GM12878 (cell line): ENCODE measurements at regions not wholly inside any gene's neighbourhood (a gene's known extent, or its start where the extent isn't known, plus 50 kb on each side); places are given as distances from the start of the nearest gene placed in this dataset.

Source experiments
- ATAC-seq: fragments of 200-7000 bp; cut with Tn5 transposase; 3 replicates; pipeline ENCODE4 v1.9.1; 2020; ENCODE audit warnings: mild to moderate bottlenecking, moderate library complexity
- BruUV-seq: library from RNA; stranded (reverse); fragments of 400-500 nt; replicated peaks from 2 replicates; lab custom pipeline; 2021; lab: Mats Ljungman, UMichigan
- CTCF ChIA-PET: fragments of 300-600 bp; sonication (Branson Sonifier 250); formaldehyde crosslinking; extraction: SDS; loops from one replicate; lab custom pipeline; 2021; ENCODE audit warnings: inconsistent platforms; lab: Yijun Ruan, JAX
- POLR2A ChIA-PET: fragments of 350-600 bp; formaldehyde crosslinking; extraction: SDS; loops from one replicate; lab custom pipeline; 2021; ENCODE audit warnings: inconsistent platforms; lab: Charles Lee
- RAD21 ChIA-PET: fragments of 300-600 bp; sonication (Branson Sonifier 250); formaldehyde crosslinking; loops from one replicate; lab custom pipeline; 2023; ENCODE audit warnings: antibody characterized with exemption; ENCODE audit not compliant: unreplicated experiment; lab: Charles Lee
- SMC1A ChIA-PET: fragments of 300-600 bp; sonication (Branson Sonifier 250); formaldehyde crosslinking; loops from one replicate; lab custom pipeline; 2023; ENCODE audit not compliant: unreplicated experiment, uncharacterized antibody; lab: Charles Lee
- DNase-seq: peaks from one replicate; pipeline ENCODE4 v3.0.0-alpha.2; 2011; ENCODE audit warnings: low read depth, low spot score
- FAIRE-seq: peaks from 3 replicates; lab custom pipeline; 2011; peaks lifted over from hg19 to GRCh38; lab: Jason Lieb, UNC
- H2AFZ ChIP-seq: 2 replicates; pipeline ENCODE4 v1.6.0; 2011; ENCODE audit warnings: low read depth, low read length, control low read depth; ENCODE audit not compliant: control insufficient read depth
- H3K27ac ChIP-seq: 2 replicates; pipeline ENCODE4 v1.5.1; 2011; ENCODE audit warnings: control low read depth; ENCODE audit not compliant: control insufficient read depth, insufficient read depth
- H3K27me3 ChIP-seq, 2 experiments: replicated peaks in 1 of 2; 2 replicates each; pipeline versions ENCODE4 v1.6.0 to v1.6.1; 2011; ENCODE audit warnings: low read length in 1 of 2; ENCODE audit not compliant: control insufficient read depth in 2 of 2, insufficient read depth in 2 of 2
- H3K36me3 ChIP-seq, 2 experiments: 2 replicates each; pipeline ENCODE4 v1.5.1; 2011; ENCODE audit warnings: low read length in 1 of 2; ENCODE audit not compliant: control insufficient read depth in 2 of 2, insufficient read depth in 2 of 2
- H3K4me1 ChIP-seq: 2 replicates; pipeline ENCODE4 v1.6.1; 2011; ENCODE audit warnings: mild to moderate bottlenecking, low read length, moderate library complexity, mixed read lengths; ENCODE audit not compliant: control insufficient read depth, insufficient read depth
- H3K4me2 ChIP-seq: 2 replicates; pipeline ENCODE4 v1.6.0; 2011; ENCODE audit warnings: control low read depth; ENCODE audit not compliant: control insufficient read depth, insufficient read depth
- H3K4me3 ChIP-seq: fragments of 200-600 bp; sonication (generic); 2 replicates; pipeline ENCODE4 v1.5.1; 2016
- H3K79me2 ChIP-seq: 2 replicates; pipeline ENCODE4 v1.6.0; 2011; ENCODE audit warnings: low read length; ENCODE audit not compliant: control insufficient read depth, insufficient read depth
- H3K9ac ChIP-seq: 2 replicates; pipeline ENCODE4 v1.8.0; 2011; ENCODE audit warnings: low read length, control low read depth, mixed read lengths; ENCODE audit not compliant: control insufficient read depth, insufficient read depth
- H3K9me3 ChIP-seq: replicated peaks from 3 replicates; pipeline ENCODE4 v1.5.1; 2011; ENCODE audit warnings: mild to moderate bottlenecking, low read length; ENCODE audit not compliant: control insufficient read depth, insufficient read depth
- H4K20me1 ChIP-seq: 2 replicates; pipeline ENCODE4 v1.6.0; 2011; ENCODE audit not compliant: control insufficient read depth, insufficient read depth
- ATF7 ChIP-seq: fragments of 450-650 bp; IDR thresholded peaks from 2 replicates; pipeline ENCODE4 v1.6.1; 2016; ENCODE audit warnings: low read depth, mild to moderate bottlenecking
- CEBPB ChIP-seq, 2 experiments: fragments of 150-350 bp in 1 of 2; IDR thresholded peaks; 2 replicates each; pipeline ENCODE4 v1.6.1; 2012 to 2014; ENCODE audit warnings: low read depth in 2 of 2, low read length in 2 of 2, borderline replicate concordance in 1 of 2, inconsistent platforms in 1 of 2
- GABPA ChIP-seq: IDR thresholded peaks from 2 replicates; pipeline ENCODE4 v1.6.1; 2014; ENCODE audit warnings: antibody characterized with exemption, low read depth, mild to moderate bottlenecking, inconsistent platforms
- GATAD2B ChIP-seq: fragments of 450-650 bp; conservative IDR thresholded peaks from 2 replicates; pipeline ENCODE4 v1.6.1; 2017; ENCODE audit warnings: low read depth, mild to moderate bottlenecking, moderate library complexity
- HSF1 ChIP-seq: fragments of 150-350 bp; IDR thresholded peaks from 2 replicates; pipeline ENCODE4 v1.6.1; 2014; ENCODE audit warnings: mild to moderate bottlenecking, low read depth, low read length
- IRF5 ChIP-seq: fragments of 450-650 bp; IDR thresholded peaks from 2 replicates; pipeline ENCODE4 v1.6.1; 2017; ENCODE audit warnings: borderline replicate concordance
- PBX3 ChIP-seq: IDR thresholded peaks from 2 replicates; pipeline ENCODE4 v1.6.1; 2011; ENCODE audit warnings: mild to moderate bottlenecking, low read depth, low read length, moderate library complexity; ENCODE audit not compliant: insufficient replicate concordance
- RBBP5 ChIP-seq: fragments of 200-600 bp; sonication (generic); conservative IDR thresholded peaks from 2 replicates; pipeline ENCODE4 v1.6.1; 2016
- SMARCA5 ChIP-seq: fragments of 450-650 bp; IDR thresholded peaks from 2 replicates; pipeline ENCODE4 v1.6.1; 2017; ENCODE audit warnings: mild to moderate bottlenecking
- SPI1 ChIP-seq: IDR thresholded peaks from 2 replicates; pipeline ENCODE4 v1.6.1; 2011; ENCODE audit warnings: low read depth, mild to moderate bottlenecking, low read length, moderate library complexity, borderline replicate concordance; ENCODE audit not compliant: insufficient read depth
- SREBF2 ChIP-seq: IDR thresholded peaks from 2 replicates; pipeline ENCODE4 v1.6.1; 2012; ENCODE audit warnings: mild to moderate bottlenecking, low read length
- WRNIP1 ChIP-seq: IDR thresholded peaks from 2 replicates; pipeline ENCODE4 v1.6.1; 2011; ENCODE audit warnings: low read depth, low read length, improper control_type of control experiment, borderline replicate concordance
- YY1 ChIP-seq: IDR thresholded peaks from 2 replicates; pipeline ENCODE4 v1.6.1; 2011; ENCODE audit warnings: low read depth, mild to moderate bottlenecking, low read length
- ZNF274 ChIP-seq: IDR thresholded peaks from one replicate; pipeline ENCODE4 v1.8.0; 2011; ENCODE audit not compliant: insufficient read length, insufficient read depth
- ZNF592 ChIP-seq: fragments of 450-650 bp; IDR thresholded peaks from 2 replicates; pipeline ENCODE4 v1.6.1; 2017; ENCODE audit warnings: mild to moderate bottlenecking, moderate library complexity
- WGBS: methylation state at CpG from one replicate; pipeline ENCODE4 v1.1.6; 2016; ENCODE audit warnings: low lambda C conversion rate; ENCODE audit not compliant: insufficient replicate concordance, insufficient coverage; ENCODE audit errors: missing lambda C conversion rate; 5-methylcytosine and 5-hydroxymethylcytosine counted together
- in situ Hi-C: fragments of 300-500 bp; cut with MboI; formaldehyde crosslinking; loops from 9 replicates; pipeline ENCODE4 v1.14.3; 2018; ENCODE audit warnings: mixed read lengths
- intact Hi-C: fragments of 100-400 bp; cut with micrococcal nuclease; formaldehyde crosslinking; loops from one replicate; pipeline ENCODE4 v1.14.2; 2022; ENCODE audit not compliant: unreplicated experiment

- H3K27ac ChIP-seq, result no peak overlapping the region
- FAIRE-seq, result no peak
- ATAC-seq, result no peak
- H3K9ac ChIP-seq, result no peak overlapping the region
- no TSS peak for BruUV-seq
- in situ Hi-C loops (loop anchor here (5.0 kb wide), 2 partner anchors 451 to 631 kb away; no protein-coding TSS in a partner anchor), intact Hi-C loops (loop anchor here (5.0 kb wide), 1 partner anchor 471 kb away; no protein-coding TSS in a partner anchor)
- no peak overlapping the region for H3K4me3 ChIP-seq
- H3K36me3 ChIP-seq, result no peaks in the 10 kb centered on the region
- H3K4me1 ChIP-seq, result no peaks in the 10 kb centered on the region
- RAD21 ChIA-PET, result interaction anchor here (1.0 to 1.6 kb wide), 8 partner anchors 257 to 758 kb away, joined by 3 to 14 read pairs (median 5); no protein-coding TSS in a partner anchor
- H3K9me3 ChIP-seq, result no peaks in the 10 kb centered on the region
- TF ChIP-seq HSF1, result no peak
- no peak for TF ChIP-seq GATAD2B
- TF ChIP-seq SPI1, result no peak
- TF ChIP-seq IRF5, result no peak
- TF ChIP-seq CEBPB (IDR thresholded peaks at IDR 0.05; ENCODE audit: borderline replicate concordance in 1 of 2, low read depth in 2 of 2, low read length in 2 of 2), result no peak
- TF ChIP-seq ATF7, result no peak
- no peak for TF ChIP-seq WRNIP1
- no peak for TF ChIP-seq SMARCA5
- no peak for TF ChIP-seq PBX3
- TF ChIP-seq SREBF2, result no peak
- no peak for TF ChIP-seq ZNF592
- TF ChIP-seq RBBP5, result no peak
- TF ChIP-seq ZNF274, result no peak
- TF ChIP-seq GABPA, result no peak
- no peak for TF ChIP-seq YY1
- no peak overlapping the region for H2AFZ ChIP-seq
- 61% methylated on average over 4 of the region's 4 CpGs for WGBS
- SMC1A ChIA-PET, result interaction anchor here (0.6 to 1.9 kb wide), 15 partner anchors 9 to 628 kb away, joined by 3 to 21 read pairs (median 3); partner anchors contain the start of genes LEPR and LEPROT
- CTCF ChIA-PET, result interaction anchor here (0.7 to 5.0 kb wide), 24 partner anchors 9 to 628 kb away, joined by 3 to 61 read pairs (median 7); no protein-coding TSS in a partner anchor
- H3K79me2 ChIP-seq, result no peaks in the 10 kb centered on the region
- POLR2A ChIA-PET, result no interaction called here
- no peak for DNase-seq
- 0 out of 4 replicates have a peak, but pooled peaks cover 0 to 4% of the 10 kb centered on the region in 2 experiments for H3K27me3 ChIP-seq
- H3K4me2 ChIP-seq, result no peak overlapping the region
- no peaks in the 10 kb centered on the region for H4K20me1 ChIP-seq
Measured at GRCh38 chr1:65688215-65688566, 104.5 kb upstream of the PDE4B start.
